SK-N-SH (cell line): ENCODE measurements at regions not wholly inside any gene's neighbourhood (a gene's known extent, or its start where the extent isn't known, plus 50 kb on each side); places are given as distances from the start of the nearest gene placed in this dataset.

Experiments used
- CTCF ChIA-PET: fragments of 300-600, 350-600 bp; formaldehyde crosslinking; extraction: SDS; loops from one replicate; lab custom pipeline; 2021; lab: Yijun Ruan, JAX
- POLR2A ChIA-PET: fragments of 350-600 bp; sonication (Branson Sonifier 250); formaldehyde crosslinking; extraction: SDS; loops from one replicate; lab custom pipeline; 2020; ENCODE audit warnings: antibody characterized with exemption, inconsistent platforms; lab: Yijun Ruan, JAX
- DNase-seq: peaks from one replicate; pipeline ENCODE4 v3.0.0; 2012
- H2AFZ ChIP-seq: fragments of 200-600 bp; sonication (generic); 2 replicates; pipeline ENCODE4 v1.8.1; 2016; ENCODE audit warnings: antibody characterized with exemption, mild to moderate bottlenecking, low read depth
- H3F3A ChIP-seq: fragments of 200-600 bp; sonication (generic); replicated peaks from 2 replicates; pipeline ENCODE3; 2016; ENCODE audit warnings: antibody characterized with exemption, mild to moderate bottlenecking; ENCODE audit not compliant: insufficient read depth
- H3K27ac ChIP-seq, 2 experiments: fragments of 200-500 bp in 1 of 2; fragments of 200-600 bp in 1 of 2; sonication (Bioruptor generic) in 1 of 2; sonication (generic), shearing (Covaris generic) in 1 of 2; 2 replicates each; pipeline versions ENCODE4 v1.5.1 to v1.6.1; 2014 to 2016; ENCODE audit warnings: low read depth in 2 of 2, inconsistent platforms in 1 of 2, low read length in 1 of 2, mild to moderate bottlenecking in 1 of 2, mixed read lengths in 1 of 2
- H3K27me3 ChIP-seq: fragments of 200-600 bp; sonication (generic), shearing (Covaris generic); 2 replicates; pipeline ENCODE4 v1.6.1; 2016; ENCODE audit warnings: mixed run types; ENCODE audit not compliant: insufficient read depth
- H3K36me3 ChIP-seq, 2 experiments: fragments of 200-500 bp in 1 of 2; fragments of 200-600 bp in 1 of 2; sonication (Bioruptor generic) in 1 of 2; sonication (generic) in 1 of 2; replicated peaks in 1 of 2; 2 replicates each; pipeline versions ENCODE3 to v1.5.1; 2014 to 2016; ENCODE audit warnings: low read length in 1 of 2, mild to moderate bottlenecking in 1 of 2; ENCODE audit not compliant: insufficient read depth in 2 of 2, control insufficient read depth in 1 of 2
- H3K4me1 ChIP-seq, 2 experiments: fragments of 200-500 bp in 1 of 2; fragments of 200-600 bp in 1 of 2; sonication (Bioruptor generic) in 1 of 2; sonication (generic), shearing (Covaris generic) in 1 of 2; 2 replicates each; pipeline versions ENCODE4 v1.5.1 to v1.6.1; 2014 to 2016; ENCODE audit warnings: low read depth in 1 of 2, low read length in 1 of 2, mixed run types in 1 of 2; ENCODE audit not compliant: insufficient read depth in 2 of 2, control insufficient read depth in 1 of 2
- H3K4me2 ChIP-seq: fragments of 200-600 bp; sonication (generic), shearing (Covaris generic); 2 replicates; pipeline ENCODE4 v1.6.1; 2017; ENCODE audit warnings: mixed run types
- H3K4me3 ChIP-seq, 2 experiments: fragments of 200-500 bp in 1 of 2; fragments of 200-600 bp in 1 of 2; sonication (Bioruptor generic) in 1 of 2; sonication (generic), shearing (Covaris generic) in 1 of 2; 2 replicates each; pipeline versions ENCODE4 v1.5.1 to v1.8.1; 2014 to 2016; ENCODE audit warnings: low read depth in 2 of 2, inconsistent platforms in 1 of 2, low read length in 1 of 2, mild to moderate bottlenecking in 1 of 2, mixed read lengths in 1 of 2, moderate library complexity in 1 of 2
- H3K79me2 ChIP-seq: fragments of 200-600 bp; sonication (generic); 2 replicates; pipeline ENCODE4 v1.8.1; 2017; ENCODE audit warnings: mild to moderate bottlenecking; ENCODE audit not compliant: insufficient read depth
- H3K9ac ChIP-seq: fragments of 200-600 bp; sonication (generic); 2 replicates; pipeline ENCODE4 v1.6.1; 2017; ENCODE audit warnings: mixed run types
- H3K9me2 ChIP-seq: fragments of 200-600 bp; sonication (generic); 2 replicates; pipeline ENCODE4 v1.6.1; 2017; ENCODE audit warnings: mixed run types
- H3K9me3 ChIP-seq: fragments of 200-600 bp; sonication (generic); 2 replicates; pipeline ENCODE4 v1.6.1; 2017; ENCODE audit warnings: mixed run types, mild to moderate bottlenecking, moderate library complexity
- H4K20me1 ChIP-seq: fragments of 200-600 bp; sonication (generic); 2 replicates; pipeline ENCODE4 v1.6.1; 2017; ENCODE audit warnings: mild to moderate bottlenecking, mixed run types; ENCODE audit not compliant: insufficient read depth
- ELF1 ChIP-seq: IDR thresholded peaks from 2 replicates; pipeline ENCODE4 v1.4.0; 2012
- EZH2phosphoT487 ChIP-seq: fragments of 200-600 bp; sonication (generic); IDR thresholded peaks from 2 replicates; pipeline ENCODE4 v1.6.1; 2017; ENCODE audit warnings: low read depth, mixed run types, mild to moderate bottlenecking, antibody characterized with exemption, moderate library complexity, borderline replicate concordance
- FOSL2 ChIP-seq: IDR thresholded peaks from 2 replicates; pipeline ENCODE4 v1.4.0; 2012; ENCODE audit warnings: low read depth, mild to moderate bottlenecking, moderate library complexity, borderline replicate concordance
- FOXJ3 ChIP-seq: sonication (generic); formaldehyde crosslinking; IDR thresholded peaks from 2 replicates; pipeline ENCODE4 v1.5.1; 2020; ENCODE audit warnings: mild to moderate bottlenecking, missing genetic modification reagents
- GABPA ChIP-seq: IDR thresholded peaks from 2 replicates; pipeline ENCODE4 v1.4.0; 2012; ENCODE audit warnings: low read depth, mild to moderate bottlenecking
- GATA2 ChIP-seq: sonication (generic); formaldehyde crosslinking; IDR thresholded peaks from 2 replicates; pipeline ENCODE4 v1.5.0; 2020; ENCODE audit warnings: mild to moderate bottlenecking, missing genetic modification reagents
- JUND ChIP-seq: IDR thresholded peaks from 2 replicates; pipeline ENCODE4 v1.4.0; 2012
- NFIC ChIP-seq: IDR thresholded peaks from 2 replicates; pipeline ENCODE4 v1.4.0; 2012; ENCODE audit warnings: borderline replicate concordance
- NRF1 ChIP-seq: IDR thresholded peaks from 2 replicates; pipeline ENCODE4 v1.6.1; 2012; ENCODE audit warnings: low read depth, mild to moderate bottlenecking, low read length
- POLR2AphosphoS5 ChIP-seq: IDR thresholded peaks from 2 replicates; pipeline ENCODE4 v1.6.1; 2012; ENCODE audit warnings: low read depth, low read length
- RAD21 ChIP-seq: IDR thresholded peaks from 2 replicates; pipeline ENCODE4 v1.6.1; 2012; ENCODE audit warnings: mild to moderate bottlenecking, low read length
- RXRA ChIP-seq: IDR thresholded peaks from 2 replicates; pipeline ENCODE4 v1.4.0; 2012; ENCODE audit warnings: low read depth, mild to moderate bottlenecking, borderline replicate concordance
- SIN3A ChIP-seq: IDR thresholded peaks from 2 replicates; pipeline ENCODE4 v1.6.1; 2012; ENCODE audit warnings: low read depth, mild to moderate bottlenecking, low read length, moderate library complexity, borderline replicate concordance
- TCF12 ChIP-seq: IDR thresholded peaks from 2 replicates; pipeline ENCODE4 v1.4.0; 2012
- TEAD4 ChIP-seq: IDR thresholded peaks from 2 replicates; pipeline ENCODE4 v1.4.0; 2012; ENCODE audit warnings: mild to moderate bottlenecking, borderline replicate concordance; ENCODE audit not compliant: insufficient read depth
- YY1 ChIP-seq: IDR thresholded peaks from 2 replicates; pipeline ENCODE4 v1.4.0; 2012; ENCODE audit warnings: low read depth, mild to moderate bottlenecking
- WGBS: methylation state at CpG from one replicate; pipeline ENCODE4 v1.1.6; 2017; ENCODE audit warnings: low lambda C conversion rate; 5-methylcytosine and 5-hydroxymethylcytosine counted together
- TF ChIP-seq, protein P1 (sequence below): IDR thresholded peaks from 2 replicates; pipeline ENCODE4 v1.6.1; 2012; ENCODE audit warnings: mild to moderate bottlenecking, low read depth, low read length, moderate library complexity
- TF ChIP-seq, protein P2 (sequence below): fragments of 150-350 bp; IDR thresholded peaks from 2 replicates; pipeline ENCODE4 v1.6.1; 2017; ENCODE audit warnings: antibody characterized with exemption, low read length, low read depth, borderline replicate concordance
- TF ChIP-seq, protein P3 (sequence below): fragments of 200-600 bp; sonication (generic); IDR thresholded peaks from 2 replicates; pipeline ENCODE4 v1.6.1; 2017; ENCODE audit warnings: antibody characterized with exemption, mild to moderate bottlenecking, moderate library complexity

DNA sequence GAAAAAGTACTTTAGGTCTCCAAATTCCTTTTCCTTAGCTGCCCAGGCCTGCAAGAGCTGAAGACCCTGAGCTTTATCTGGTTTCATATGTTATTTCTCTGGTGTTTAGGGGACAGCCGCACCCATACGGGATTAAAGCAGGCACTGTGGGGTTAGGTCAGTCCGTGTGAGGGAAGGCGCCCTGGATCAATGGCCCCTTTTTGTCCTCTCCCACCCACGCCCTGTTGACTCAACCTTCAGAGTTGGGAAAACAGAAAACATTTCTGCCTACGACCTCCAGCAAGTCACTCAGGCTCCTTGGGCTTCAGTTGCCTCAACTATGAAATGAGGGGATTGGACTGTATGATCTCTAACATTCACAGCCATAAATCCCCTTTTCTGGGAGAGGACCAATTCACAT lies 55.2 kb upstream of the BARX2 start:
- CTCF ChIA-PET: interaction anchor here (1.1 to 5.4 kb wide), 6 partner anchors 11 to 434 kb away, joined by 3 to 28 read pairs (median 3); no protein-coding TSS in a partner anchor
- Histone ChIP-seq H3K36me3 (no peaks in the 10 kb centered on the region), H3K4me2 (no peak overlapping the region), H3K27me3 (no peaks in the 10 kb centered on the region), H3K27ac (no peak overlapping the region), H4K20me1 (no peaks in the 10 kb centered on the region), H3K9ac (no peak overlapping the region), H3K9me2 (no peaks in the 10 kb centered on the region), H3K4me1 (peaks cover 0 to 6% of the 10 kb centered on the region in 2 experiments; a peak in 1 of 4 replicates), H3K79me2 (no peaks in the 10 kb centered on the region), H3F3A (no peaks in the 10 kb centered on the region), H2AFZ (no peak overlapping the region), H3K9me3 (no peaks in the 10 kb centered on the region), H3K4me3 (no peak overlapping the region)
- WGBS: 72% methylated on average over 6 of the region's 6 CpGs
- DNase-seq: no peak
- TF ChIP-seq FOXJ3 (CRISPR knock-in tag): no peak
- no peak for TF ChIP-seq NRF1
- TF ChIP-seq, protein P1, sequence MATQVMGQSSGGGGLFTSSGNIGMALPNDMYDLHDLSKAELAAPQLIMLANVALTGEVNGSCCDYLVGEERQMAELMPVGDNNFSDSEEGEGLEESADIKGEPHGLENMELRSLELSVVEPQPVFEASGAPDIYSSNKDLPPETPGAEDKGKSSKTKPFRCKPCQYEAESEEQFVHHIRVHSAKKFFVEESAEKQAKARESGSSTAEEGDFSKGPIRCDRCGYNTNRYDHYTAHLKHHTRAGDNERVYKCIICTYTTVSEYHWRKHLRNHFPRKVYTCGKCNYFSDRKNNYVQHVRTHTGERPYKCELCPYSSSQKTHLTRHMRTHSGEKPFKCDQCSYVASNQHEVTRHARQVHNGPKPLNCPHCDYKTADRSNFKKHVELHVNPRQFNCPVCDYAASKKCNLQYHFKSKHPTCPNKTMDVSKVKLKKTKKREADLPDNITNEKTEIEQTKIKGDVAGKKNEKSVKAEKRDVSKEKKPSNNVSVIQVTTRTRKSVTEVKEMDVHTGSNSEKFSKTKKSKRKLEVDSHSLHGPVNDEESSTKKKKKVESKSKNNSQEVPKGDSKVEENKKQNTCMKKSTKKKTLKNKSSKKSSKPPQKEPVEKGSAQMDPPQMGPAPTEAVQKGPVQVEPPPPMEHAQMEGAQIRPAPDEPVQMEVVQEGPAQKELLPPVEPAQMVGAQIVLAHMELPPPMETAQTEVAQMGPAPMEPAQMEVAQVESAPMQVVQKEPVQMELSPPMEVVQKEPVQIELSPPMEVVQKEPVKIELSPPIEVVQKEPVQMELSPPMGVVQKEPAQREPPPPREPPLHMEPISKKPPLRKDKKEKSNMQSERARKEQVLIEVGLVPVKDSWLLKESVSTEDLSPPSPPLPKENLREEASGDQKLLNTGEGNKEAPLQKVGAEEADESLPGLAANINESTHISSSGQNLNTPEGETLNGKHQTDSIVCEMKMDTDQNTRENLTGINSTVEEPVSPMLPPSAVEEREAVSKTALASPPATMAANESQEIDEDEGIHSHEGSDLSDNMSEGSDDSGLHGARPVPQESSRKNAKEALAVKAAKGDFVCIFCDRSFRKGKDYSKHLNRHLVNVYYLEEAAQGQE: no peak
- TF ChIP-seq, protein P2, sequence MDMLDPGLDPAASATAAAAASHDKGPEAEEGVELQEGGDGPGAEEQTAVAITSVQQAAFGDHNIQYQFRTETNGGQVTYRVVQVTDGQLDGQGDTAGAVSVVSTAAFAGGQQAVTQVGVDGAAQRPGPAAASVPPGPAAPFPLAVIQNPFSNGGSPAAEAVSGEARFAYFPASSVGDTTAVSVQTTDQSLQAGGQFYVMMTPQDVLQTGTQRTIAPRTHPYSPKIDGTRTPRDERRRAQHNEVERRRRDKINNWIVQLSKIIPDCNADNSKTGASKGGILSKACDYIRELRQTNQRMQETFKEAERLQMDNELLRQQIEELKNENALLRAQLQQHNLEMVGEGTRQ: no peak
- no peak for TF ChIP-seq TEAD4
- TF ChIP-seq JUND: no peak
- no peak for TF ChIP-seq GATA2
- no peak for TF ChIP-seq FOSL2
- no peak for TF ChIP-seq EZH2phosphoT487
- TF ChIP-seq, protein P3, sequence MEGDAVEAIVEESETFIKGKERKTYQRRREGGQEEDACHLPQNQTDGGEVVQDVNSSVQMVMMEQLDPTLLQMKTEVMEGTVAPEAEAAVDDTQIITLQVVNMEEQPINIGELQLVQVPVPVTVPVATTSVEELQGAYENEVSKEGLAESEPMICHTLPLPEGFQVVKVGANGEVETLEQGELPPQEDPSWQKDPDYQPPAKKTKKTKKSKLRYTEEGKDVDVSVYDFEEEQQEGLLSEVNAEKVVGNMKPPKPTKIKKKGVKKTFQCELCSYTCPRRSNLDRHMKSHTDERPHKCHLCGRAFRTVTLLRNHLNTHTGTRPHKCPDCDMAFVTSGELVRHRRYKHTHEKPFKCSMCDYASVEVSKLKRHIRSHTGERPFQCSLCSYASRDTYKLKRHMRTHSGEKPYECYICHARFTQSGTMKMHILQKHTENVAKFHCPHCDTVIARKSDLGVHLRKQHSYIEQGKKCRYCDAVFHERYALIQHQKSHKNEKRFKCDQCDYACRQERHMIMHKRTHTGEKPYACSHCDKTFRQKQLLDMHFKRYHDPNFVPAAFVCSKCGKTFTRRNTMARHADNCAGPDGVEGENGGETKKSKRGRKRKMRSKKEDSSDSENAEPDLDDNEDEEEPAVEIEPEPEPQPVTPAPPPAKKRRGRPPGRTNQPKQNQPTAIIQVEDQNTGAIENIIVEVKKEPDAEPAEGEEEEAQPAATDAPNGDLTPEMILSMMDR: no peak
- no peak for TF ChIP-seq GABPA
- no peak for TF ChIP-seq YY1
- no peak for TF ChIP-seq RAD21
- no peak for TF ChIP-seq SIN3A
- TF ChIP-seq RXRA: no peak
- no peak for TF ChIP-seq NFIC
- no peak for TF ChIP-seq POLR2AphosphoS5
- TF ChIP-seq ELF1: no peak
- no peak for TF ChIP-seq TCF12
- POLR2A ChIA-PET: no interaction called here
